Progenitor cell of endocrine pancreas (in vitro differentiated cells): ENCODE measurements at regions not wholly inside any gene's neighbourhood (a gene's known extent, or its start where the extent isn't known, plus 50 kb on each side); places are given as distances from the start of the nearest gene placed in this dataset.

Experiments
- DNase-seq: peaks from one replicate; pipeline ENCODE4 v3.0.0; 2021; ENCODE audit warnings: low spot score; ENCODE audit not compliant: unreplicated experiment
- H3K27ac Mint-ChIP-seq: 2 replicates; pipeline ENCODE4 v1.8.0; 2021; ENCODE audit warnings: mild to moderate bottlenecking, moderate library complexity, mixed read lengths
- H3K27me3 Mint-ChIP-seq: 2 replicates; pipeline ENCODE4 v1.8.0; 2021; ENCODE audit warnings: mixed read lengths
- H3K36me3 Mint-ChIP-seq: 2 replicates; pipeline ENCODE4 v1.8.0; 2022; ENCODE audit warnings: mixed read lengths; ENCODE audit not compliant: insufficient read depth
- H3K4me1 Mint-ChIP-seq: 2 replicates; pipeline ENCODE4 v1.8.0; 2021; ENCODE audit warnings: low read depth, mixed read lengths
- H3K4me3 Mint-ChIP-seq: 2 replicates; pipeline ENCODE4 v1.8.0; 2021; ENCODE audit warnings: low read depth, mild to moderate bottlenecking, moderate library complexity, mixed read lengths
- H3K9me3 Mint-ChIP-seq: 2 replicates; pipeline ENCODE4 v1.8.0; 2021; ENCODE audit warnings: low read depth, mixed read lengths
- CTCF ChIP-seq: fragments of 200-600 bp; sonication (generic); IDR thresholded peaks from one replicate; pipeline ENCODE4 v1.5.0; 2021; ENCODE audit warnings: antibody characterized with exemption, mild to moderate bottlenecking; ENCODE audit not compliant: unreplicated experiment

- Mint-ChIP-seq H3K27ac (no peak overlapping the region), H3K4me3 (no peak overlapping the region), H3K27me3 (no peaks in the 10 kb centered on the region), H3K4me1 (peaks cover 2% of the 10 kb centered on the region), H3K9me3 (peaks cover 5% of the 10 kb centered on the region), H3K36me3 (no peaks in the 10 kb centered on the region)
- TF ChIP-seq CTCF = no peak
- DNase-seq = no peak
Observed at GRCh38 chr5:153153086-153153485, 337.4 kb upstream of the GRIA1 start.

GRCh38 chr5:153157156-153157555 is 333.3 kb upstream of the GRIA1 start:
- Mint-ChIP-seq H3K27ac (no peak overlapping the region), H3K36me3 (no peaks in the 10 kb centered on the region), H3K4me1 (no peaks in the 10 kb centered on the region), H3K27me3 (no peaks in the 10 kb centered on the region), H3K4me3 (no peak overlapping the region), H3K9me3 (peaks cover 5% of the 10 kb centered on the region)
- DNase-seq = no peak
- no peak for TF ChIP-seq CTCF

GRCh38 chr5:153158608-153159007 is 331.9 kb upstream of the GRIA1 start:
- Mint-ChIP-seq H3K9me3 (peaks cover 2% of the 10 kb centered on the region), H3K27me3 (no peaks in the 10 kb centered on the region), H3K27ac (no peak overlapping the region), H3K36me3 (no peaks in the 10 kb centered on the region), H3K4me3 (no peak overlapping the region), H3K4me1 (no peaks in the 10 kb centered on the region)
- TF ChIP-seq CTCF = no peak
- DNase-seq = no peak

- no peaks in the 10 kb centered on the region for H3K36me3 Mint-ChIP-seq
- DNase-seq = no peak
- no peak overlapping the region for H3K4me3 Mint-ChIP-seq
- no peaks in the 10 kb centered on the region for H3K4me1 Mint-ChIP-seq
- no peak overlapping the region for H3K27ac Mint-ChIP-seq
- H3K27me3 Mint-ChIP-seq = no peaks in the 10 kb centered on the region
- no peak for TF ChIP-seq CTCF
- no peaks in the 10 kb centered on the region for H3K9me3 Mint-ChIP-seq
Observed at GRCh38 chr5:153159616-153160015, 330.9 kb upstream of the GRIA1 start.

GRCh38 chr5:153168241-153168640 is 322.2 kb upstream of the GRIA1 start:
- DNase-seq = no peak
- Mint-ChIP-seq H3K36me3 (no peaks in the 10 kb centered on the region), H3K27ac (no peak overlapping the region), H3K27me3 (no peaks in the 10 kb centered on the region), H3K4me1 (no peaks in the 10 kb centered on the region), H3K9me3 (peaks cover 3% of the 10 kb centered on the region), H3K4me3 (no peak overlapping the region)
- no peak for TF ChIP-seq CTCF

- no peak for TF ChIP-seq CTCF
- no peaks in the 10 kb centered on the region for H3K36me3 Mint-ChIP-seq
- no peak overlapping the region for H3K4me3 Mint-ChIP-seq
- peaks cover 6% of the 10 kb centered on the region for H3K9me3 Mint-ChIP-seq
- peaks cover 4% of the 10 kb centered on the region for H3K27me3 Mint-ChIP-seq
- H3K27ac Mint-ChIP-seq = no peak overlapping the region
- H3K4me1 Mint-ChIP-seq = no peaks in the 10 kb centered on the region
- no peak for DNase-seq
Observed at GRCh38 chr5:153187503-153187902, 303.0 kb upstream of the GRIA1 start.
